Testis (tissue), 2 donors: ENCODE measurements at regions not wholly inside any gene's neighbourhood (a gene's known extent, or its start where the extent isn't known, plus 50 kb on each side); places are given as distances from the start of the nearest gene placed in this dataset.

Experiments
- DNase-seq: peaks from one replicate; pipeline ENCODE4 v3.0.0-alpha.2; 2019
- H3K27ac ChIP-seq, 2 donors: fragments of 200-600 bp; sonication (generic); one replicate each; pipeline ENCODE4 v1.5.1; 2019
- H3K27me3 ChIP-seq: fragments of 200-600 bp; sonication (generic); one replicate; pipeline ENCODE4 v1.5.1; 2019
- H3K36me3 ChIP-seq: fragments of 200-600 bp; sonication (generic); one replicate; pipeline ENCODE4 v1.5.1; 2017; ENCODE audit warnings: low read depth; ENCODE audit errors: missing control alignments
- H3K4me1 ChIP-seq: fragments of 200-600 bp; sonication (generic); one replicate; pipeline ENCODE4 v1.5.1; 2019
- H3K4me3 ChIP-seq, 2 donors: fragments of 200-600 bp; sonication (generic); one replicate each; pipeline ENCODE4 v1.5.1; 2017 to 2019
- H3K9me3 ChIP-seq: fragments of 200-600 bp; sonication (generic); one replicate; pipeline ENCODE4 v1.5.1; 2017
- POLR2A ChIP-seq: fragments of 450-650 bp; IDR thresholded peaks from one replicate; pipeline ENCODE4 v1.6.1; 2017; ENCODE audit warnings: antibody characterized with exemption, mild to moderate bottlenecking, moderate library complexity
- WGBS, 2 donors: methylation state at CpG; one replicate each; pipeline ENCODE4 v1.1.5; 2018; 5-methylcytosine and 5-hydroxymethylcytosine counted together
- intact Hi-C: fragments of 100-400 bp; cut with DNase I; formaldehyde crosslinking; loops from one replicate; pipeline ENCODE4 v1.15.1; 2023; ENCODE audit warnings: low total_unique reads
- TF ChIP-seq, protein P1 (sequence below), 3 experiments: fragments of 450-650 bp in 2 of 3; fragments of 200-600 bp in 1 of 3; sonication (generic) in 1 of 3; IDR thresholded peaks; one replicate each; pipeline ENCODE4 v1.5.1; 2016 to 2019; ENCODE audit warnings: antibody characterized with exemption in 3 of 3, mild to moderate bottlenecking in 2 of 3, moderate library complexity in 1 of 3

DNA sequence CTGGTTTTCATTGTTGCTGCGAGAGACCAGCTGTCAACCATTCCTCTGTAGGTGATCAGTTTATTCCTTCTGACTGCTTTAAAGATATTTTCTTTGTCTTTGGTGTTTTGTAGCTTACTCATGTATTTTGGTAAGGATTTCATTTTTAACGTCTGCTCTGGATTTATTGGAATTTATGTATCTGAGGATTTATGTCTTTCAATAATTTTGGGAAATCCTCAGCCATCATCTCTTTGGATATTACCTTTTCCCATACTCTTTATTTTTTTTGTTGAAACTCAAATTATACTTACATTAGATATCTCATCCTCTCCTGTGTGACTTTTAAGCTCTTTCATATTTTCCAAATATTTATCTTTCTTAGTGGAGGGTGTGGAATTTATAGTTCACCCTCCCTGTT lies 62.7 kb upstream of the COL8A1 start:
- no peak overlapping the region for H3K4me3 ChIP-seq
- DNase-seq: no peak
- H3K27me3 ChIP-seq: no peaks in the 10 kb centered on the region
- H3K27ac ChIP-seq: no peak overlapping the region
- no peaks in the 10 kb centered on the region for H3K36me3 ChIP-seq
- no peaks in the 10 kb centered on the region for H3K9me3 ChIP-seq
- TF ChIP-seq, protein P1, sequence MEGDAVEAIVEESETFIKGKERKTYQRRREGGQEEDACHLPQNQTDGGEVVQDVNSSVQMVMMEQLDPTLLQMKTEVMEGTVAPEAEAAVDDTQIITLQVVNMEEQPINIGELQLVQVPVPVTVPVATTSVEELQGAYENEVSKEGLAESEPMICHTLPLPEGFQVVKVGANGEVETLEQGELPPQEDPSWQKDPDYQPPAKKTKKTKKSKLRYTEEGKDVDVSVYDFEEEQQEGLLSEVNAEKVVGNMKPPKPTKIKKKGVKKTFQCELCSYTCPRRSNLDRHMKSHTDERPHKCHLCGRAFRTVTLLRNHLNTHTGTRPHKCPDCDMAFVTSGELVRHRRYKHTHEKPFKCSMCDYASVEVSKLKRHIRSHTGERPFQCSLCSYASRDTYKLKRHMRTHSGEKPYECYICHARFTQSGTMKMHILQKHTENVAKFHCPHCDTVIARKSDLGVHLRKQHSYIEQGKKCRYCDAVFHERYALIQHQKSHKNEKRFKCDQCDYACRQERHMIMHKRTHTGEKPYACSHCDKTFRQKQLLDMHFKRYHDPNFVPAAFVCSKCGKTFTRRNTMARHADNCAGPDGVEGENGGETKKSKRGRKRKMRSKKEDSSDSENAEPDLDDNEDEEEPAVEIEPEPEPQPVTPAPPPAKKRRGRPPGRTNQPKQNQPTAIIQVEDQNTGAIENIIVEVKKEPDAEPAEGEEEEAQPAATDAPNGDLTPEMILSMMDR (IDR thresholded peaks at IDR 0.05): no peak
- no peak for TF ChIP-seq POLR2A
- intact Hi-C loops: no loop called here
- WGBS, 2 donors: 92 to 95% methylated on average over 2 of the region's 2 CpGs
- no peaks in the 10 kb centered on the region for H3K4me1 ChIP-seq

- 71 to 79% methylated on average over 1 of the region's 1 CpG for WGBS, 2 donors
- intact Hi-C loops: no loop called here
Measured at GRCh38 chr3:99570061-99570460, 68.3 kb upstream of the COL8A1 start.

DNA sequence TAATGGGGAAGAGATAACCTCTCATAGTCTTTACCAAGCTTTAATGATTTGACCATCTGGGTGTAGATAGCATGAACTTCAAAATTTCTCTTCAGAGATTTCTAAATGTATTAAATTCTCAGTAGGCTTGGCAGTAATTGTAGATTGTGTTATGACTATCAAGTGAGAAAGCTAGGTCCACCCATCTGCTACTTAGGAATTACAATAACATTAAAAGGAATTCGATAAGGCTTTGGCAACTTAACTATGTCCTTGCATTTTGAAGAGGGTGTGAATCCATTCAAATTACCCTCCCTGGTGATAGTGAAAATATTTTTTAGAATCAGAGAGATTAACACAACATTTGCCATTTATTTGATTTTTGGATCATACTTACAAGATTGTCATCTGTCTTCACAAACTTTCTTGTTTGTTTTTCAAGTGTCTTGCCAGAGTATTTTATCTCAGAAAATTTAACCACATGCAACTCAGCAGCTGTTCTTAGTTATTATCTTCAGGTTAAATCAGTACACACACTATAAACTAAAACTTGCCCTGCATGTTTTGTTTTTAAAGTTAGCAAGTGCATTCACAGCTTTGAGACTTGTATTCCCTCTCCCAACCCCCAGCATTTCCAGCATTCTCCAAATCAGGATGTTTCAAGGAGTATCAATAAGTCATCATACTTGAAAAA lies 69.6 kb upstream of the COL8A1 start:
- Histone ChIP-seq H3K27me3 (no peaks in the 10 kb centered on the region), H3K4me1 (no peaks in the 10 kb centered on the region), H3K27ac (no peak overlapping the region), H3K9me3 (no peaks in the 10 kb centered on the region), H3K36me3 (no peaks in the 10 kb centered on the region), H3K4me3 (no peak overlapping the region)
- 64 to 74% methylated on average over 1 of the region's 1 CpG for WGBS, 2 donors
- intact Hi-C loops: no loop called here
- TF ChIP-seq POLR2A: no peak
- TF ChIP-seq, protein P1 (IDR thresholded peaks at IDR 0.05): no peak
- no peak for DNase-seq

More at GRCh38 chr3:99570061-99570460, 68.3 kb upstream of the COL8A1 start:
- no peak overlapping the region for H3K27ac ChIP-seq
- H3K4me1 ChIP-seq: no peaks in the 10 kb centered on the region
- H3K9me3 ChIP-seq: no peaks in the 10 kb centered on the region
- no peaks in the 10 kb centered on the region for H3K27me3 ChIP-seq
- H3K36me3 ChIP-seq: no peaks in the 10 kb centered on the region
- TF ChIP-seq POLR2A: no peak
- TF ChIP-seq, protein P1 (IDR thresholded peaks at IDR 0.05): no peak
- DNase-seq: no peak
- H3K4me3 ChIP-seq: no peak overlapping the region

DNA sequence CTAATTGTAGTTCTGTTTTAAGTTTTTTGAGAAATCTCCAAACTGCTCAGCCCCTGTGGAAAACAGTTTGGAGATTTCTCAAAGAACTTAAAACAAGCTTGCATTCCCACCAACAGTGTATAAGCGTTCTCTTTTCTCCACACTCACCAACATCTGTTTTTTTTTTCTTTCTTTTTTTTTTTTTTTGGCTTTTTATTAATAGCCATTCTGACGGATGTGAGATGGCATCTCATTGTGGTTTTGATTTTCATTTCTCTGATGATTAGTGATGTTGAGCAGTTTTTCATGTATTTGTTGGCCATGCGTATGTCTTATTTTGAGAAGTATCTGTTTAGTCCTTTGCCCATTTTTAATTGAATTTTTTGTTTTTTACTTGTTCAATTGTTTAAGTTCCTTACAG lies 73.1 kb upstream of the COL8A1 start:
- TF ChIP-seq POLR2A: no peak
- TF ChIP-seq, protein P1 (IDR thresholded peaks at IDR 0.05): no peak
- no peaks in the 10 kb centered on the region for H3K9me3 ChIP-seq
- WGBS, 2 donors: 84 to 93% methylated on average over 3 of the region's 3 CpGs
- H3K4me1 ChIP-seq: no peaks in the 10 kb centered on the region
- H3K4me3 ChIP-seq: no peak overlapping the region
- intact Hi-C loops: no loop called here
- no peak overlapping the region for H3K27ac ChIP-seq
- no peak for DNase-seq
- no peaks in the 10 kb centered on the region for H3K27me3 ChIP-seq
- no peaks in the 10 kb centered on the region for H3K36me3 ChIP-seq

DNA sequence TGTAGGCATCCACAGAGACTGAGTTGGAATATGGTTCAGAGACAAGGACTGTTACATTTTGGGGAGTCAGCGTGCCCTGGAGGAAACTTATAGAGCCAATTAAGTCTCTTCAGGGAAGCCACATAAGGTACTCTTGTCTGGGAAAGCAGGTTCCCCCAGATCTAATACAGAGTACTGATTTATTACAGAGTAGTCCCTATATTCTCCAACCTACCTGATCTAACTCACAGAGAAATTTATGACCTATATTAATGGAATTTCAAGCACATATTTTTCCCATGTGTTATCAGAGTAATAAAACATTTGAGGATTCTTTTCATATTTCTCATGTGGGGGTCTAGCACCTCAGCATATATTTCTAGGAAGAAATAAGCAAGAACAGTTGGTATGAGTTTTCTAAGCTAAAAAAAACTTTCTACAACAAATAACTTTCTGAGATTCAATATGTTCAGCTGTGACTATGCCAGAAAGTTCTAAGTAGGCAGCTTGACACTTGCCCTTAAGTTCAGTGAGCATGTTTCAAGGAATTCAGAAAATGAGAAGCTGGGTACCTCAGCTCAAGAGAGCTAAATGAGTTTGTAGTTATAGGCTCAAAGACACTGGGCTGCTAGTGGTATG lies 75.3 kb upstream of the COL8A1 start:
- intact Hi-C loops: no loop called here
- no peak for DNase-seq
- TF ChIP-seq, protein P1 (IDR thresholded peaks at IDR 0.05): no peak
- TF ChIP-seq POLR2A: no peak

More for the DNA sequence above, 75.3 kb upstream of the COL8A1 start:
- no peaks in the 10 kb centered on the region for H3K36me3 ChIP-seq
- 81 to 83% methylated on average over 1 of the region's 1 CpG for WGBS, 2 donors
- H3K27ac ChIP-seq: no peak overlapping the region
- no peak overlapping the region for H3K4me3 ChIP-seq
- no peaks in the 10 kb centered on the region for H3K27me3 ChIP-seq
- H3K4me1 ChIP-seq: no peaks in the 10 kb centered on the region
- H3K9me3 ChIP-seq: no peaks in the 10 kb centered on the region
